GM21367 (cell line): ENCODE measurements at regions not wholly inside any gene's neighbourhood (a gene's known extent, or its start where the extent isn't known, plus 50 kb on each side); places are given as distances from the start of the nearest gene placed in this dataset.
A peak's percentile ranks its signal among the peaks of the same experiment; 100 is the strongest.
"Not testable (repeated sequence)": the region's sequence is repeated elsewhere in the genome, so short reads cannot be mapped to it uniquely, and the experiment has no call there.

Source experiments
- ATAC-seq: cut with Tn5 transposase; IDR thresholded peaks from one replicate; pipeline ENCODE4 v1.9.1; 2021; ENCODE audit not compliant: unreplicated experiment

GRCh38 chr20:53676987-53677386 lies 83.3 kb upstream of the ZNF217 start:
- ATAC-seq = no peak

- no peak for ATAC-seq
Measured at GRCh38 chr20:53676519-53676822, 82.8 kb upstream of the ZNF217 start.

GRCh38 chr20:53672484-53673129 lies 79.0 kb upstream of the ZNF217 start:
- no peak for ATAC-seq

- ATAC-seq = no peak
Measured at GRCh38 chr20:53671370-53671769, 77.7 kb upstream of the ZNF217 start.

GRCh38 chr20:53669517-53670313 lies 76.1 kb upstream of the ZNF217 start:
- not testable (repeated sequence) for ATAC-seq

- ATAC-seq = no peak
Measured at GRCh38 chr20:53668992-53669391, 75.4 kb upstream of the ZNF217 start.

GRCh38 chr20:53666144-53666543 lies 72.5 kb upstream of the ZNF217 start:
- ATAC-seq = no peak

GRCh38 chr20:53664121-53664520 lies 70.5 kb upstream of the ZNF217 start:
- ATAC-seq = no peak

GRCh38 chr20:53663521-53663920 lies 69.9 kb upstream of the ZNF217 start:
- ATAC-seq = not testable (repeated sequence)

GRCh38 chr20:53662595-53662994 lies 69.0 kb upstream of the ZNF217 start:
- no peak for ATAC-seq

GRCh38 chr20:53660947-53661381 lies 67.3 kb upstream of the ZNF217 start:
- peak; percentile 42 for ATAC-seq

GRCh38 chr20:53660078-53660909 lies 66.7 kb upstream of the ZNF217 start:
- peak; percentile 6 for ATAC-seq

- ATAC-seq = no peak
Measured at GRCh38 chr20:53658973-53659372, 65.3 kb upstream of the ZNF217 start.

GRCh38 chr20:53658322-53658721 lies 64.7 kb upstream of the ZNF217 start:
- no peak for ATAC-seq

- no peak for ATAC-seq
Measured at GRCh38 chr20:53657732-53658131, 64.1 kb upstream of the ZNF217 start.

- no peak for ATAC-seq
Measured at GRCh38 chr20:53657279-53657678, 63.6 kb upstream of the ZNF217 start.

GRCh38 chr20:53656293-53657202 lies 62.9 kb upstream of the ZNF217 start:
- ATAC-seq = no peak

GRCh38 chr20:53655625-53656292 lies 62.1 kb upstream of the ZNF217 start:
- no peak for ATAC-seq

- ATAC-seq = no peak
Measured at GRCh38 chr20:53654932-53655624, 61.4 kb upstream of the ZNF217 start.

- not testable (repeated sequence) for ATAC-seq
Measured at GRCh38 chr20:53654521-53654920, 60.9 kb upstream of the ZNF217 start.
